Peyer's patch (tissue), 4 donors: ENCODE measurements at regions not wholly inside any gene's neighbourhood (a gene's known extent, or its start where the extent isn't known, plus 50 kb on each side); places are given as distances from the start of the nearest gene placed in this dataset.

ENCODE experiments used
- DNase-seq, 3 donors: peaks; one replicate each; pipeline ENCODE4 v3.0.0-alpha.2; 2017 to 2019
- H3K27ac ChIP-seq, 4 donors: fragments of 200-600 bp; sonication (generic); one replicate each; pipeline ENCODE4 v1.5.1; 2016 to 2019
- H3K27me3 ChIP-seq, 2 donors: fragments of 200-600 bp; sonication (generic); one replicate each; pipeline ENCODE4 v1.5.1; 2019
- H3K36me3 ChIP-seq, 3 donors: fragments of 200-600 bp; sonication (generic); one replicate each; pipeline ENCODE4 v1.5.1; 2016 to 2019
- H3K4me1 ChIP-seq, 4 donors: fragments of 200-600 bp; sonication (generic); one replicate each; pipeline ENCODE4 v1.5.1; 2016 to 2019
- H3K4me3 ChIP-seq, 4 donors: fragments of 200-600 bp; sonication (generic); 1 replicate in 3 of 4; 2 replicates in 1 of 4; pipeline ENCODE4 v1.5.1; 2016 to 2019; ENCODE audit warnings: mild to moderate bottlenecking in 1 of 4
- H3K9me3 ChIP-seq, 4 donors: fragments of 200-600 bp; sonication (generic); one replicate each; pipeline ENCODE4 v1.5.1; 2016 to 2019; ENCODE audit warnings: mild to moderate bottlenecking in 1 of 4
- CTCF ChIP-seq, 6 experiments: fragments of 450-650 bp in 4 of 6; fragments of 200-600 bp in 2 of 6; sonication (generic) in 1 of 6; IDR thresholded peaks; one replicate each; pipeline ENCODE4 v1.5.1; 2017 to 2019; ENCODE audit warnings: antibody characterized with exemption in 6 of 6, mild to moderate bottlenecking in 3 of 6, moderate library complexity in 1 of 6
- POLR2A ChIP-seq, 2 donors: fragments of 450-650 bp; IDR thresholded peaks; one replicate each; pipeline ENCODE4 v1.5.1; 2017; ENCODE audit warnings: antibody characterized with exemption in 2 of 2, mild to moderate bottlenecking in 2 of 2, moderate library complexity in 2 of 2

GRCh38 chr1:71345491-71345890 lies 264.7 kb upstream of the ZRANB2 start:
- TF ChIP-seq CTCF (IDR thresholded peaks at IDR 0.05) (no peak), POLR2A (IDR thresholded peaks at IDR 0.05) (no peak)
- Histone ChIP-seq H3K9me3 (no peaks in the 10 kb centered on the region), H3K4me3 (no peak overlapping the region), H3K36me3 (no peaks in the 10 kb centered on the region), H3K27me3 (no peaks in the 10 kb centered on the region), H3K27ac (no peak overlapping the region), H3K4me1 (no peaks in the 10 kb centered on the region)
- no peak for DNase-seq

DNA sequence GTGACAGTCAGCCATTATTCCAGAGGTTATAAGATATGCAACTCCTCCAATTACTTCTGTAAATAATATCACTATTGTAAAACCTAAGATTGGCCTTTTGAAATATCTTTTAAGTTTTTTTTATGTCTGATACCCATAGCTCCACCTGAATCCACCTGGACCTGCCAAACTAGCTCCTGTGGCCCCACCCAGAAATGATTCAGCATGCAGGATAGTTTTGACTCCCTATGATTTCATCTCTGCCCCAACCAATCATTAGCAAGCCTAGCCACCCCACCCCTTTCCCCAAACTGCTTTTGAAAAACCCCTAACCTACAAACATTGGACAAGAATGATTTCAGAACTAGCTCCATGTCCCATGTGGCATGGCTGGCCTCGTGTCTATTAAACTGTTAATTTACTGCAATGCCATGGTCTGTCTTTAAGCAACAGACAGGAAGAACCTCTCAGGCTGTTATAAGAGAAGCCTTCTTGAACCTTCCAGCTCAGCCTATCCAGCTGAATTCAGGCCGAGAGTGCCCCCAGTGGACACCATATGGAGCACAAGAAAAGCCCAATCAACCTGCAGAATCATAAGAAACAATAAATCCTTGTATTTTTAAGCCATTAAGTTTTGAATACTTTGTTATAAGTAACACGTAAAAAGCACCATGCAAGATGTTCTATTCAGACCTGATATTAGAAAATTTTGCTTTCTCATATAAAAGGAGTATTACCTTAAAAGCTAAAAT lies 263.0 kb upstream of the ZRANB2 start:
- no peaks in the 10 kb centered on the region for H3K4me1 ChIP-seq
- H3K9me3 ChIP-seq, result no peaks in the 10 kb centered on the region
- no peak overlapping the region for H3K27ac ChIP-seq
- H3K36me3 ChIP-seq, result no peaks in the 10 kb centered on the region
- no peaks in the 10 kb centered on the region for H3K27me3 ChIP-seq
- H3K4me3 ChIP-seq, result no peak overlapping the region
- DNase-seq, result no peak
- no peak for TF ChIP-seq POLR2A (IDR thresholded peaks at IDR 0.05)
- TF ChIP-seq CTCF (IDR thresholded peaks at IDR 0.05), result no peak

DNA sequence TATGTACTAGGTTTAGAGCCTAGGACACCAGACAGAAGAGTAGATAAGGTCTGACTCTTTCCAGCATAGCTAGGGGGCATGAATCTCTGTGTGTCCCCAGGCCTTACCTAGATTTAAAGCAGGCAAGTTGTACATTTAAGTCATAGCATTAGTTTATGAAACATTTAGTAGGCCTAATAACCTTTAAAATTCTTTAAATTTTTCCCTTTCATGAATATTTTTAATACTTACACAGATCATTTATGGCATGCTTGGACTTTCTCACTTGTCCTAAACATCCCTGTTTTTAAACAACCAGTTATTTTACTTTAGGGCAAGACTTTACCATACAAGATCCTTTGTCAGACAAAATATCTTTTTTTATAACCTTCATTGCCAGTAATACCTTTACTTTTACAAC lies 258.4 kb upstream of the ZRANB2 start:
- Histone ChIP-seq H3K36me3 (no peaks in the 10 kb centered on the region), H3K27me3 (no peaks in the 10 kb centered on the region), H3K4me3 (no peak overlapping the region), H3K27ac (no peak overlapping the region), H3K9me3 (no peaks in the 10 kb centered on the region), H3K4me1 (no peaks in the 10 kb centered on the region)
- TF ChIP-seq POLR2A (IDR thresholded peaks at IDR 0.05), result no peak
- no peak for TF ChIP-seq CTCF (IDR thresholded peaks at IDR 0.05)
- DNase-seq, result no peak

DNA sequence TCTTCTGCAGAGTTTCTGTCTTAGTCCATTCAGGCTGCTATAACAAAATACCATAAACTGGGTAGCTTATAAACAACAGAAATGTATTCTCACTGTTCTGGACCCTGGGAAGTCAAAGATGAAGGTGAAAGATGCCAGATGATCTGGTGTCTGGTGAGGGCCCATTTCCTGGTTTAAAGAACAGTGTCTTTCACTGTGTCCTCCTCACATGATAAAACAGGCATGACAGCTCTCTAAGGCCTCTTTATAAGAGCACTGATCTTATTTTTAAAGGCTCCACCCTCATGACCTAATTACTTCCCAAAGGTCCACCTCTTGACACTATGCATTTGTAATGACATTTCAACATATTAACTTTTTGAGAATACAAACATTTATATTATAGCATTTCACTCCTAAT lies 250.2 kb upstream of the ZRANB2 start:
- H3K27ac ChIP-seq, result no peak overlapping the region
- no peaks in the 10 kb centered on the region for H3K27me3 ChIP-seq
- TF ChIP-seq POLR2A (IDR thresholded peaks at IDR 0.05), result no peak
- no peak for TF ChIP-seq CTCF (IDR thresholded peaks at IDR 0.05)
- H3K4me1 ChIP-seq, result no peaks in the 10 kb centered on the region
- no peak overlapping the region for H3K4me3 ChIP-seq
- no peaks in the 10 kb centered on the region for H3K36me3 ChIP-seq
- H3K9me3 ChIP-seq, result no peaks in the 10 kb centered on the region
- DNase-seq, result no peak

DNA sequence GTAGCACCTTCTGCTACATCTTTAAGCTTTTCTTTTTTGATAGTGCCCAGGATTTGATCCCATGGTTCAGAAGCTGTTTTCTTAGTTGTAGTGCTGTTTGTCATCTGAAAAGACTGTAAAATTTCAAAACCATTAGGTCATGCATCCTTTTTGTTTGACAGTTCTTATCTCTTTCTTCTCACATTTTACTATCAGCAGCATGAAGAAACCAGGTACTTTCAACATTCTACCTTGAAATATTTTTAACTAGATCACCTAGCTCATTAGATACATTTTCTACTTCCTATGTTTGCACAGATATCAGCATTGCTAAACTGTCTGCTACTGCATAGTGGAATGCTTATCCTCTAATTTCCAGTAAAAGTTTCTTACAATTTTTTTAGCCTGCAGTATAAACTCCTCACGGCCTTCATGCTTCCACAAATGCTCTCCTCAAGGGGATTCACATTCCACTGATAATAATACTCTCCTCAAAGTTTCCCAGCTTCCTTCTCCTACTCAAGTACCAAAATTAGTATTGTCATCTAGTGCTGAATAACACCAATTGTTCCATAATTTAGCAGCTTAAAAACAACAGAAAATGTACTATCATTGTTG lies 243.9 kb upstream of the ZRANB2 start:
- Histone ChIP-seq H3K4me1 (no peaks in the 10 kb centered on the region), H3K4me3 (no peak overlapping the region)
- TF ChIP-seq CTCF (IDR thresholded peaks at IDR 0.05) (no peak), POLR2A (IDR thresholded peaks at IDR 0.05) (no peak)

More for the DNA sequence above, 243.9 kb upstream of the ZRANB2 start:
- Histone ChIP-seq H3K27me3 (no peaks in the 10 kb centered on the region), H3K36me3 (no peaks in the 10 kb centered on the region), H3K27ac (no peak overlapping the region), H3K9me3 (no peaks in the 10 kb centered on the region)
- DNase-seq, result no peak
